H1 (cell line): ENCODE measurements at regions not wholly inside any gene's neighbourhood (a gene's known extent, or its start where the extent isn't known, plus 50 kb on each side); places are given as distances from the start of the nearest gene placed in this dataset.

Source experiments
- ATF2 ChIP-seq: IDR thresholded peaks from 2 replicates; pipeline ENCODE4 v1.6.1; 2012; ENCODE audit warnings: low read length, inconsistent platforms
- CHD7 ChIP-seq: fragments of 300-600 bp; sonication (generic); IDR thresholded peaks from 2 replicates; pipeline ENCODE4 v1.7.1; 2012; ENCODE audit warnings: low read length, moderate library complexity, mild to moderate bottlenecking, inconsistent platforms; ENCODE audit not compliant: insufficient replicate concordance
- GABPA ChIP-seq: IDR thresholded peaks from 2 replicates; pipeline ENCODE4 v1.6.1; 2011; ENCODE audit warnings: mild to moderate bottlenecking, low read length, moderate library complexity, borderline replicate concordance; ENCODE audit not compliant: insufficient read depth
- SUZ12 ChIP-seq: fragments of 200-600 bp; sonication (generic); IDR thresholded peaks from 2 replicates; pipeline ENCODE4 v1.6.1; 2012; ENCODE audit warnings: mild to moderate bottlenecking, inconsistent platforms, low read length, moderate library complexity, mixed read lengths
- YY1 ChIP-seq: IDR thresholded peaks from 2 replicates; pipeline ENCODE4 v1.6.1; 2011; ENCODE audit warnings: low read depth, mild to moderate bottlenecking, low read length

- no peak for TF ChIP-seq CHD7
- TF ChIP-seq ATF2: no peak
- TF ChIP-seq GABPA: no peak
- TF ChIP-seq SUZ12: no peak
- TF ChIP-seq YY1: no peak
These were observed 220.5 kb downstream of the BAMBI start (continued) for GRCh38 chr10:28897617-28898464.
